ENCODE measurements at regions not wholly inside any gene's neighbourhood (a gene's known extent, or its start where the extent isn't known, plus 50 kb on each side); places are given as distances from the start of the nearest gene placed in this dataset.

GRCh38 chr12:65616022-65616421 lies 208.3 kb upstream of the HMGA2 start:
- intact Hi-C loops (cut with DNase I; ENCODE audit: low total_unique reads), result no loop called here
- no peak for DNase-seq (ENCODE audit: low spot score in 2 of 2)
- Histone ChIP-seq H3K36me3 (no peaks in the 10 kb centered on the region), H3K9me3 (no peaks in the 10 kb centered on the region), H3K27ac (no peak overlapping the region), H3K27me3 (no peaks in the 10 kb centered on the region), H3K4me3 (no peak overlapping the region), H3K4me1 (no peaks in the 10 kb centered on the region)
- TF ChIP-seq POLR2A (IDR thresholded peaks at IDR 0.05) (no peak), POLR2AphosphoS5 (IDR thresholded peaks at IDR 0.05) (no peak)
- TF ChIP-seq, protein P1, sequence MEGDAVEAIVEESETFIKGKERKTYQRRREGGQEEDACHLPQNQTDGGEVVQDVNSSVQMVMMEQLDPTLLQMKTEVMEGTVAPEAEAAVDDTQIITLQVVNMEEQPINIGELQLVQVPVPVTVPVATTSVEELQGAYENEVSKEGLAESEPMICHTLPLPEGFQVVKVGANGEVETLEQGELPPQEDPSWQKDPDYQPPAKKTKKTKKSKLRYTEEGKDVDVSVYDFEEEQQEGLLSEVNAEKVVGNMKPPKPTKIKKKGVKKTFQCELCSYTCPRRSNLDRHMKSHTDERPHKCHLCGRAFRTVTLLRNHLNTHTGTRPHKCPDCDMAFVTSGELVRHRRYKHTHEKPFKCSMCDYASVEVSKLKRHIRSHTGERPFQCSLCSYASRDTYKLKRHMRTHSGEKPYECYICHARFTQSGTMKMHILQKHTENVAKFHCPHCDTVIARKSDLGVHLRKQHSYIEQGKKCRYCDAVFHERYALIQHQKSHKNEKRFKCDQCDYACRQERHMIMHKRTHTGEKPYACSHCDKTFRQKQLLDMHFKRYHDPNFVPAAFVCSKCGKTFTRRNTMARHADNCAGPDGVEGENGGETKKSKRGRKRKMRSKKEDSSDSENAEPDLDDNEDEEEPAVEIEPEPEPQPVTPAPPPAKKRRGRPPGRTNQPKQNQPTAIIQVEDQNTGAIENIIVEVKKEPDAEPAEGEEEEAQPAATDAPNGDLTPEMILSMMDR (IDR thresholded peaks at IDR 0.05), result no peak

DNA sequence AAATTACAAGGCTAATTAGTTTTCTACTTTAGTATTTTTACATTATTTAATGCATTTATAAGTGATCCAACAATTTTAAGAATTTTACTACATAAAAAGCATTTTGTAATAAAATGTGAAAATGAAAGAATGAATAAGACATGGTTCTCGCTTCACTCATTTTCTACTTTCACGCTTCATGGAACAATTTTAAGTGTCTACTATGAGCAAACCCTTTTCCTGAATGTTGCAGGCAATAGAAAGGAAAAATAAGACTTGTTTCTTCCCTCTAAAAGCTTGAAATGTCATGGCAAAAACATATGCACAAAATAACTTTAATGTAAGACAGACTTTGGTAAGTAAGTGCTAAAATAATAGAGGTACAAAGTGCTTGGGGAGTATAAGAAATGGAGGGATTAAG lies 205.7 kb upstream of the HMGA2 start:
- DNase-seq (ENCODE audit: low spot score in 2 of 2), result no peak
- Histone ChIP-seq H3K4me1 (no peaks in the 10 kb centered on the region), H3K27me3 (no peaks in the 10 kb centered on the region), H3K36me3 (no peaks in the 10 kb centered on the region), H3K4me3 (no peak overlapping the region), H3K27ac (no peak overlapping the region), H3K9me3 (no peaks in the 10 kb centered on the region)
- intact Hi-C loops (cut with DNase I; ENCODE audit: low total_unique reads), result no loop called here
- TF ChIP-seq POLR2A (IDR thresholded peaks at IDR 0.05) (no peak), POLR2AphosphoS5 (IDR thresholded peaks at IDR 0.05) (no peak)
- TF ChIP-seq, protein P1 (IDR thresholded peaks at IDR 0.05), result no peak

GRCh38 chr12:65619018-65619417 lies 205.3 kb upstream of the HMGA2 start:
- Histone ChIP-seq H3K27ac (no peak overlapping the region), H3K4me3 (no peak overlapping the region), H3K27me3 (no peaks in the 10 kb centered on the region), H3K36me3 (no peaks in the 10 kb centered on the region), H3K9me3 (no peaks in the 10 kb centered on the region), H3K4me1 (no peaks in the 10 kb centered on the region)
- DNase-seq (ENCODE audit: low spot score in 2 of 2), result no peak
- intact Hi-C loops (cut with DNase I; ENCODE audit: low total_unique reads), result no loop called here
- TF ChIP-seq, protein P1 (IDR thresholded peaks at IDR 0.05), result no peak
- no peak for TF ChIP-seq POLR2AphosphoS5 (IDR thresholded peaks at IDR 0.05)
- no peak for TF ChIP-seq POLR2A (IDR thresholded peaks at IDR 0.05)

DNA sequence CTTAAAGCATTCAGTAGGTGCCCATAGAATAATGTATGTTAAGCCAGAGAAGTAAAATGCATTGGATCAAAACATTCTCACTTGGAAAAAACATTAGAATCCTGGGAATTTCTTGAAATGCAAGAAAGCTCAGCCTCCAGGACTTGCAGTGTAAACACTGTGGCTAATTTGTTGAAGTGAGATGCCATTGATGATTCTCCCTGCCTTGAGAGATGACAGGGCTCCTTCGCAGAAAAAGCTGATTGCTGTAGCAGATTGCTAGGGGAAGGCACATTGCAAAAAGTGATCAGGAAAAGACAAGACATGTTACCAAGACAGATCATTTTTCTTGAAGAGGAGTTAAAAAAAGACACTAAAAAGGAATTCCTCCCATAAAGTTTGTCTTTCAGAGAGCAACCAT lies 204.2 kb upstream of the HMGA2 start:
- Histone ChIP-seq H3K36me3 (no peaks in the 10 kb centered on the region), H3K27me3 (no peaks in the 10 kb centered on the region), H3K27ac (no peak overlapping the region), H3K4me1 (no peaks in the 10 kb centered on the region), H3K9me3 (no peaks in the 10 kb centered on the region), H3K4me3 (no peak overlapping the region)
- DNase-seq (ENCODE audit: low spot score in 2 of 2), result no peak
- intact Hi-C loops (cut with DNase I; ENCODE audit: low total_unique reads), result no loop called here
- TF ChIP-seq POLR2A (IDR thresholded peaks at IDR 0.05) (no peak), POLR2AphosphoS5 (IDR thresholded peaks at IDR 0.05) (no peak)
- TF ChIP-seq, protein P1 (IDR thresholded peaks at IDR 0.05), result no peak

GRCh38 chr12:65622056-65622455 lies 202.2 kb upstream of the HMGA2 start:
- H3K4me3 ChIP-seq, result no peak overlapping the region
- no peaks in the 10 kb centered on the region for H3K36me3 ChIP-seq
- no peaks in the 10 kb centered on the region for H3K4me1 ChIP-seq
- no peaks in the 10 kb centered on the region for H3K9me3 ChIP-seq
- no peak overlapping the region for H3K27ac ChIP-seq
- no peak for TF ChIP-seq POLR2A (IDR thresholded peaks at IDR 0.05)
- TF ChIP-seq POLR2AphosphoS5 (IDR thresholded peaks at IDR 0.05), result no peak
- TF ChIP-seq, protein P1 (IDR thresholded peaks at IDR 0.05), result no peak
- intact Hi-C loops (cut with DNase I; ENCODE audit: low total_unique reads), result no loop called here
- DNase-seq (ENCODE audit: low spot score in 2 of 2), result no peak
- H3K27me3 ChIP-seq, result no peaks in the 10 kb centered on the region
